NCI-H2227 treated with DMSO at 0.1 percent for 48 hours (cell line): ENCODE measurements at regions not wholly inside any gene's neighbourhood (a gene's known extent, or its start where the extent isn't known, plus 50 kb on each side); places are given as distances from the start of the nearest gene placed in this dataset.

Experiments
- DNase-seq: peaks from one replicate; lab custom pipeline; 2025; lab: John Stamatoyannopoulos, UW

DNA sequence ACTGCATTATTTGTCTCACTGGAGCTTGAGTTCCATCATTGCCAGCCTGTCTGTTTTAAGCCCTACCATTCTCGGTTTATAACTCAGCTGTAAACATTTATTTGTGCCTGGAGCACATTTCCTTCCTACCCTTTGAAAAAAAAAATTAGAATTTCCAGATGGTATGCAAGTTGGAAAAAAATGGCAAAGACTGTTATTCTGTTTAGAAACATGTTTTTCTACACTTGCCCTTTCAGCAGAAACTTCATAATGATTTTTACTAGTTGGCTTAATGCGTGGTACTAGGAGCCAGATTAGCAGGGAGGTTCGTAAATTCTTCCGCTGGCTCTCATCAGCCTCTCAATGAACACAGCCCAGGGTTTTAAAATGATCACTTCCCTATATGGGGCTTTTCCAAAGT lies 238.8 kb upstream of the WWC1 start:
- no peak for DNase-seq

DNA sequence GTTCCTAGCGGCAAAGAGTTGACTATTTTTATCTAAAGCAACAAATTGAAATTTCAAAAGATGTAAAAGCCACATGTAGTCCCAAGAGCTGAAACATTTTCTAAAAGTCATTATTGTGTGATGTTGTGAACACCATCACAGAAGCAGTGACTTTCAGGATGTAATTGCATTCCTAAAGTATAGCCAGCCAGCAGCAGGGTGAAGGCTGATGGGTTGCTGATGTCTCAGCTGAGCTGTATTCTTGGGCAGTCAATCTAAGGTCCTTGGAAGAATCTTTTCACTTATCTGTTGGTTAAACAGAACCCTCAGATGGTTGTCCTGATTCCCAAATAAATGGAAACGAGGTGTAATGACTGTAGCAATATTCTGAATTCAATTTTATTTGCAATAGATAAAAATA lies 237.4 kb upstream of the WWC1 start:
- DNase-seq, result no peak

DNA sequence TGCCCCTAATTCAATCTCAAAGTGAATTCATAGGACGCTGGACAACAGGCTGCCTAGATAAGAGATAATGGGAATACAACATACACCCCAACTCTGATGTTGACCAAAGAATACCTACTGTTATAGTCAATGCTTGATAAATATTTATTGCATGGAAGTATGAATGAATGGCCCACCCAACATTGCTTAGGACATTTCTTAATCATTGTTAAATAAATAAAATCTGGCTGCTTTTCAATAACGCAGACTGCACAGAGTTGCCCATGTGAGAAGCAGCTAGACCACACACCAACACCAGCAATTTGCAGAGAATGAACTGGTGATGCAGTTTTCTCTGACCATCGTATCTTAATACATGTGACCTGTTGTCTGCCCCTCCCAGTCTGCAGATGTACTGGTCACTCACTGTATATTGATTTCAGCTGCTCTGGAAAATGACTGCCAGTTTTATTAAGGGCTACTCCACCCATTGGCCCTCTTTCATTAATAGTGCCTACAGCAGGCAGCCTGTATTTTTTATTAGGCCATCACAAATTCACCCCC lies 236.2 kb upstream of the WWC1 start:
- no peak for DNase-seq

DNA sequence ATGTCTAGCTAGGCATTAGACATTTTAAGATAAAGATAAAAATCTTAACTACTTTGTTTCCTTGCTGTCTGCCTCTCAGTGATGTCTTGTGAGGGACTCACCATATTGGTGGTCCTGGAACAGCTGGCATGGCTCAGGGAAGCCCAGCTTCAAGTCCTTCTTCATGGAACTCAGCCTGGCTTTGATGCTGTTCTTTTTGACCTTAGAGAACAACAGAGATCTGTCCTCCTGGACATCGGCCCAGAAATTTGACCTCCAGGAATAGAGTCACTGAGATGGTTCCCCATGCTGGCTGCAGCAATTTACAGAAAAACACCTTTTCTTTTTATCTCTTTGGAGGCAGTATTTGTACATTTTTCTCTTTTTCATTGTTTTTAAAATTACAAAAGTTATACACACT lies 235.5 kb upstream of the WWC1 start:
- no peak for DNase-seq

DNA sequence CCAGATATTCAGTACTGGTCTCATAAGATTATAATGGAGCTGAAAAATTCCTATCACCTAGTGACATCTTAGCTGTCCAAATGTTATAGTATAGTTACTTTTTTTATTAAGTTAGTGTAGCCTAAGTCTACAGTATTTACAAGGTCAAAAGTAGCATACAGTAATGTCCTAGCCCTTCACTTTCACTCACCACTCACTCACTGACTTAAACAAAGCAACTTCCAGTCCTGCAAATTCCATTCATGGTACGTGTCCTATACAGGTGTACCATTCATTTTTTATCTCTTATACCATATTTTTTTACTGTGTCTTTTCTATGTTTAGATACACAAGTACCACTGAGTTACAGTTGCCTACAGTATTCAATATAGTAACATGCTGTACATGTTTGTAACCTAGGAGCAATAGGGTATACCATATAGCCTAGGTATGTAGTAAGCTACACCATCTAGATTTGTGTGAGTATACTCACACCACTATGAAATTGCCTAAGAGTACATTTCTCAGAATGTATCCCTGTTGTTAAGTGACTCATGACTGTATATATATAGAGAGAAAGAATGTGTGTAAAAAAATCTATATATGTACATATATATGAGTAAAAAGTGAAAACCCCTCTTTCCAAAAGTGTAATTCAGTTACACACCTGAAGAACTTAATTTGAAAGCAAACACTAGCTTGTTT lies 234.8 kb upstream of the WWC1 start:
- DNase-seq, result no peak

DNA sequence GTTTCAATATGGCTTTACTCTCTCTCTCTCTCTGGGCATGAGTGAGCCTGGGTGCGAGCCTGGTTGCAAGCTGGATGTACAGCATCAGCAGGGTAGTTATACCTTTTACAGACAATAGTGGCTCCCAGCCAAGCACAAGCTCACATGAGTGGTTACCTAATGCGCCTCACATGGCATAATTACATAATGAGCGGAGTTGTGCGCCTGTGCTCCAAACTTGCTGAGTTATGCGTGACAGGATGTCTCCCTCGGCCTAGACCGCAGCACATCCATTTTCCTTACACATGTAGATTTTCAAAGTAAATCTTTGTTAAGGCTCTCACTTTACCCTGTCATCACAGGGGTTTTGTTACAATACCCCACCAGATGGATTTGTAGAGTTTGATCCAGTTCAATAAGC lies 233.5 kb upstream of the WWC1 start:
- no peak for DNase-seq

DNA sequence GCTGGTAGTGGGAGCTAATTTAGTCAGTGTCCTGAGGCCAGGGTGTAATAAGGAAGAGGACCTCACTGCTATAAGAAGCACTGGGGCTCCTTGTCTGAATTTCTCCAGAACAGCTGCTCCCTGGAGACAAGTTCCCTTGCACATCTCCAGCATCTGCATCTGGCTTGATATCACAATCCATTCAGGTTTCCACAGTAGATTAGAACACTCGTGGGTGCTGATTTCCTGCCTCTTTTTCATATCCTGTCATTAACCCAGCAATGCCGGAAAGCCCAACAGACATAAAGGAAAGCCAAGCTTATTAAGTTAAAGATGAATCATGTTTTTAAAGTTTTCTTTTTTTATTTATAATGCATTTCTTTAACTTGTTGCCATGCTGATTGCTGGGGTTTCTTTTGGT lies 232.3 kb upstream of the WWC1 start:
- DNase-seq, result no peak

DNA sequence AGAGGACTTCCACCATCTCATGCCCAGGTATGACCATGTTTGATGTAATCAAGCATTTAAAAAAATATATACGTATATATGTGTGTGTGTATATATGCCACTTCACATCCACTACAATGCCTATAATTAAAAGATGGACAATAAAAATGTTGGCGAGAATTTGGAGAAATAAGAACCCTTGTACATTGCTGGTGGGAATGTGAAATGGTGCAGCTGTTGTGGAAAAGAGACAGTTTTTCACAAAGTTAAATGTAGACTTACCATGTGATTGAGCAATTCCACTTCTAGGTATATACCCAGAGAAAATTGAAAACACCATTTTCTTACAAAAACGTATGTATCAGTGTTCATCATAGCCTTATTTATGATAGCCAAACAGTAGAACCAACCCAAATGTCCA lies 229.2 kb upstream of the WWC1 start:
- no peak for DNase-seq

DNA sequence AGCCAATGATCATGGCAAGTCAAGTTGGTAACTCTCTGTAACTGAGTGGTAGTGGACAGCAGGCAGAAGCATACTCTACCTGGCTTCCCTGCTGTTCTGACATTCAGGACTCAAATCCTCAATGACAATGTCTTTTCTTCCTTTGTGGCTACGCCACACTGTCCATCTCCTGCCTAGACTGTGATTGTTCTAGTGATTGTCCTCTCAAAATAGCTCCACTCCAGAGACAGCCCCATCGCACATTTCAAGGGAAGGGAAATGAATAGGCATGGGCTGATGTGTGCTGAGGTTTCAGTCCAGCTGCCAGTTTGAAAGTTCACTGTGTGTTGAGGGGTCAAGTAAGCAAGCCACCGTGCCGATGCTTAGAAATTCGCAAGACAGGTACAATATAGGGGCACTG lies 227.0 kb upstream of the WWC1 start:
- no peak for DNase-seq

DNA sequence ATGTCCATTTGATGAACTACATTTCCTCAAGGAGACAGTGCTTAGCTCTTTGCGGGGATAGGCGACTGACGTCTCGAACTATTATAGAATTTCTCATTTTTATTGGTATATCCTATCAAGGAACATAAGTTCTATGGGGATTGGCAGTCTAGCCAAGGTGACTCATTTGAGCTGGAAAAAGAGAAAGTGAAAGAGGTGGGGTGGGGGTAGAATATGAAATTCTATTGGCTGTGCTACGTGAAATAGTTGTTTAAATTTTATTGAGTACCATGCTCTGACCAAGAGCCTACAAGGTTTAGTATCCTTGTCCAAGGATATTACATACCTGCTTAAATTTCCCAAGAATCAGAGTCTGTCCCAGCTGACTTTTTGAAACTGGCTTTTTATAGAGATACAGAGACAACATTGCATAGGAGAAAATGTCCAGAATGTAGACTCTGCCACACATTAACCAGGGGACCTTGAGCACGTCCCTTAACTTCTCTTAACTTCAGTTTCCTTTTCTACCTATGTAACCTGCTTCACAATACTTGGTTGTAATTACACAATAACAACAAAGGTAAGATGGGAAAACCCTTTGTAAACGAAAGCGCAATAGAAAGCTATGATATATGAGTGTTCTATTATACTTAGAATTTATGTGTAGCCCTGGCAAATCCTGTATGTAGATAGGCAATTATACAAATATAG lies 226.4 kb upstream of the WWC1 start:
- DNase-seq, result no peak

DNA sequence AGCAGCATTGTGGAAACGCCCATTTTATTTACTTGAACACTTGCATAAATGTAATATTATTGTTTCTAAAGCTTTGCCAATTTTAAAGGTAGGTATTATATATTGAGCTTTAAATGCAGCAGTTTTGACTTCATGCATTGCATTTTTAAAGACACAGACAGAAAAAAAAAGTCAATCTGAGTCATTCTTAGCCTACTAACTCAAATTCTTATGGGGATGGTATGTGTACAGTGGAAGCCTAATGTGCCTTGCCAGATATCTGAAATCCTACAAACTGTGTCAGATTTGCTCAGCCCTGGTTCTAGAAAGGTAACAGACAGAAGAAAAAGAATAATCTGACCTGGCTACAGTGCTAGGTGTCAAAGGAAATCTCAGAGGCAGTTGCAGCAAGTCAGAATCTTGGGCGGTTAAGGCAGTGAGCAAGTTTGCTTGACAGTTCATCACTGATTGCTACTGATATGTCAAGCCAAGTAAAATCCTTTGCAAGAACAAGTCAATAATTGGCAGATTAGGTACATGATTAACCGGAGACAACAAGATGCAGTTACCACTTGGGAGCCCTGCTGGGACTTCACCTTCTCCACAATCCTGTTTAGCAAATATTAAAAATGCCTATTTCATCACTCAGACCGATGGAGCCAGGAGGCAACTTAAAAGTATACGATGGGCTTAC lies 224.8 kb upstream of the WWC1 start:
- DNase-seq, result no peak

DNA sequence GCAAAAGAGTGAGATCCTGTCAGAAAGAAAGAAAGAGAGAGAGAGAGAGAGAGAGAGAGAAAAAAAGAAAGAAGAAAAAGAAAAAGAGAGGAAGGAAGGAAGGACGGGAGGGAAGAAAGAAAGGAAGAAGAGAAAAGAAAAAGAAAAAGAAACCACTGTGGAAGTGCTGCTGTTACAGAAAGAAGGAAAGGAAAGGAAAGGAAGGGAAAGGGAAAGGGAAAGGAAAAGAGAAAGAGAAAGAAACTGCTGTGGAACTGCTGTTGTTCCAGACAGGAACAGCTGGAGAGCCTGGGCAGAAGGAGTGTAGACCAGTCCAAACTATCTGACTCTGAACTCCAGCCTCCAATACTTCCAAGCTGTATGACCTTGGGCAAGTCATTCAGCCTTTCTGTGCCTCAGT lies 220.7 kb upstream of the WWC1 start:
- no peak for DNase-seq

DNA sequence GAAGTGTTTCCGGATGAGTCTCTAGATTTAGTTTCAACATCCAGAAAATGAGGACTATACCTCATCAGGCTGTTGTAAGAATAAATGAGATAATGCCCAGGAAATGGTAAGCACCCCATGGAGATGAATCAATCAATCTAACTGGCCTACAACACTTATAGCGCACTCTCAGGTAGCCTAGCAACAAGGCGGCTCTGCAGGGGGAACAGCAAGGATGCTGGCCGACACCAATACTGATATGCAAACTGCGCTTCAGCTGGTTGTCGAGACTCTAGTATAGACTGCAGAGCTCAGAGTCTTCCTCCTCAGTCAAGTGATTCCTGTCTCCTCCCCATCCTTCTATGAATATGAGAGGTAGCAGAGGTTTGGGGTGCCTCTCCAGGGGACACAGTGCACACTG lies 218.8 kb upstream of the WWC1 start:
- no peak for DNase-seq

DNA sequence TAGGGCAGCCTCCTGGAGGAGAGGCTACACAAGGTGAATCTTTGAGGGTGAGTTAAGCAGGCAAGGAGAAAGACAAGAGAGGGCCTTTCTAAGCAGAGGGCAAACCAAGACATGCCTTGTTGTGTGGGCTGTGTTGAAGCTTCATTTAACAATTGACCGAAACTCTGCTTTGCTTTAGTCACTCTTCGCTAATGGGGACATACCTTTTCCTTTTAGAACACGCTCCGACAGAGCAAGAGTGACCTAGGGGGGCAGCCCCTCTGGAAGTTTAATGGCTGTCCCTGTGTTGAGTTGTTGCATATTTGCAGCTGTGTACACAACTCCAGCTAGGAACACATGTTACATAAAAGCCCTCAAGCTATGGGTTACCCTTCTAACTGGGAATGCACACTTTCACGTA lies 218.1 kb upstream of the WWC1 start:
- no peak for DNase-seq

DNA sequence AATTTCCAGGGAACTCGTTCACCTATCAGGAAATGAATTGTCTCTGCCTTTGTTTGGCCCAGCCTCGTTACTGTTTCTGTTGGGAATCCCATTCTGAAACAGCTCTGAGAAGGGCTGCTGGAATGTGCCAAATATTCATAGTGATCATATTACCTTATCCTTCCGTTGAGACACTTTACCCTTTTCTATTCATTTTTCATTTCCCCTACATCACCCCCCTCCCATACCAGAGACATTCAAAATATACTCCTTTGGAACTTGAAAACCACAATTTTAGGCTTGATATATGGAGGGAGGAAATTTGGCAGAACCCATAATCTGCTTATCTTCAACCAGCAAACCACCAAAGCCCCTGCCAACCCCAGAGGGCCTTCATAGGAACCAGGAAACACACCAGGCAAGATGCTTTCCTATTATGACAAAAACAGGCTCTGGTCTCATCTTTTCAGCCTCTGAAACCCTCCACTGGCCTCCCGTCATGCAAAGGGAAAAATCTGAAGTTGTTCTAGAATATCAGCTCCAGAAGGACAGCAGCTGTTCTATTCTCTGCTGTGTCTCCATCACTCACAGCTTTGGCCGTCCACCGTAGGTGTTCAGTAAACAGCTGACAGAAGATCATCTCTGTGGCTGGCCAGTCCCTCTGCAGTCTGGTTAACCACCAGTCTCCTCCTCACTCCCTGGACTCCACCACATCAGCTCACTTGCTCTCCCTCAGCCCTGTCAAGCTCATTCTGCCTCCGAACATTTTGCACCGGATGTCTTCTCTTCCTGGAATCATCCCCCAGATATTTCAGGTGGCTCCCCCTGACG lies 217.2 kb upstream of the WWC1 start:
- no peak for DNase-seq

DNA sequence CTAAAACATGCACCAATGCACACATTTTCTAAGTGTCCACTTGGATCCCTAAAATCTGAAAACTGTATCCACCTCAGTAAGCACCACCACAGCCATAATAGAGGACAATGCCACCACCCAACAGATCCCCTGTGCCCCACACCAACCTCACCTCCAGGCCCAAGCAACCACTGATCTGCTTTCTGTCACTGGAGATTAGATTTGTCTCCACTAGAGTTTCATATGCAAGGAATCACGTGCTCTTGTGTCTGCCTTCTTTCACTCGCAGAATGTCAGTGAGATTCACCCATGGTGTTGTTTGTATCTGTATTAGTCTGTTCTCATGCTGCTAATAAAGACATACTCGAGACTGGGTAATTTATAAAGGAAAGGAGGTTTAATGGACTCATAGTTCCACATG lies 216.1 kb upstream of the WWC1 start:
- no peak for DNase-seq

DNA sequence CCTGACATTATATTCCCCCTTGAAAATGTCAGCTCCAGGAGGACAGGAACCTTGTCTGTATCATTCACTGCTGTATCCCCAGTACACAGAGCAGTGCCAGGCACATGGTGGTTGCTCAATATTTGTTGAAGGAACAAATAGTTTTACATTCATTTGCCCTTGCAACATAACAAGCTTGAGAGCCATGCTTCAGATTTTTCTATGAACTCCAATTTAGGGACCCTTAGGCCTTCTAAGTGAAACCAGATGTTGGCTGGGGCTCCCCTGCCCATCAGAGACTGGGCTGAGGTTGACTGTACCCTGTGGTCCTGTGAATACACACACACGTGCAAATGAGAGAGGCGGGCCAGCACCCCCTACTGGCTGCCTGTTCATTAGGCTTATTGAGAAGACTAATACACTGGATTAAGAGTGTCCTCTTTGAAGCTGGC lies 214.9 kb upstream of the WWC1 start:
- no peak for DNase-seq

DNA sequence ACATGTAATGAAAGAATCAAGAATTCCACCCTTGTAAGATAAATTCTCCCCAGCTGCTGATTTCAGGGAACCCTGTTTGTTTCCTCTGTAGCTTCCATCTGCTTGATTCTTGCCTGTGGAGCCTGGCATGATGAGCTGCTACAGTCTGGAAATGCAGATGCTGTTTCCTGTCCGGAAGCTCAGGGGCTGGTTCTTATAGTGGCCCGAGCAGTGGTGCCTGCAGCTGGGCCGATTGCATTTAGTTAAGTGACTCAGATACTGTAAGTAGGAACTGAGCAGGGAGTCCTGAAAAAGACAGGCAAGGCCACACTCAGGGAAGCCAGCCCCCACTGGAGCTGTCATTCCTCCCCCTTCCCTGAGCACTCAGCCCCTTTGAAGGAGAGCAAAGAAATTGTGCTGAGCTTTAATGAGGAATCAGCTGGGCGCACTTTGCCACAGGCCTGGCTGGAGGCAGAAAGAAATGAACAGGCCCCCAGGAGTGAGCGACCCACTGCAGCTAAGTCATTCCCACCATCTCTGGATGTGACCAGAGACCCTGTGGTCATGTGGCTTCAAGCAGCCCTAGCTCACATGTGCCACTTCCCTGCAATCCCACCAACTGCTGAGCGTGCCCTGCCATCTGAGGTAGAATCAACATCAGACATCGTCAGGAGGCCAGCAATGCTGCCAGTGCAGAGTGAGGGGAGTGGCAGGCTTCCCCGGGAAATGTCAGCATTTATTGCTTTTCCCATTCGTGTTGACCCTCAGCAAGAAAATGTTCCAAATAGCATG lies 206.0 kb upstream of the WWC1 start:
- DNase-seq, result no peak

DNA sequence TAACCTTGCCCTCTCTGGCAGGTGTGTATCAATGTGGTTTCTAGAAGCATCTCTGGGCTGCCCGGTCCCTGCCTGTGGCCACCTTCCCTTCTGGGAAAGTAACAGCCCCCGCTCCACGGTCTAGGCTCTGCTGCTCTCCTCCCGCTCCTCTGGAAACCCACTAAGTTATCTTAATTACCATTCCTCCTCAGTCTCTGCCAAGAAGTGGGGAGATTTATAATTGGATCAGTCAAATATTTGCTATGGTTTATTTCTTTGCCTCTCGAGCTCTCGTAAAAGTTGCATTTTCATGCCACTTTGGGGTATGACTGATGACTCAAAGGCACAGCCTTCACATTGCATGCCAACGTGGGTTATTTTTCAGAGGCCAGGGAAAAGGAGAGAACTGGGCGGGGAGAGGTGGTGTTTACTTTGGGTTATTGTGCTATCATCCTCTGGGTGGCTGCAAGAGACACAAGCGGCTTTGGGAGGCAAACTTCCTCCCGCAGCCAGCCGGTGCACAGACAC lies 205.3 kb upstream of the WWC1 start:
- peak; percentile 17 for DNase-seq

DNA sequence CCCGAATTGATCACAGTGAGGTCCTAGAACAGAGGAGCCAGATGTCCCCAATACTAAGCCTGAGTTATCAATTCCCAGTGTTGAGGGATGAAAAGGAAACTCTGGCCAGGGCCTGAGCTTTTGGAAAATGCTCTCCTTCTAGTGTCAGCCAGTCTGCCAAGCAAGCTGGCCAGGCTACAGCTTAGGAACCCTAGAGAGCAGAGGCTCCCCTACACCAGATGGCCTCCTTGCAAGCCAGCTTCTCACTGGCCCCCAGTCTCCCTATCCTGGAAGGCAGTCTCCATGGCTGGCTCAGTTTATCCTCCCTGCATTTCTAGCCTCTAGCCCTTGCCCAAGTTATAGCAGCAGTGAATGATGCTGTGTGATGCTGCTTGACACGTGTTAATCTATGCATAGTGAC lies 204.7 kb upstream of the WWC1 start:
- no peak for DNase-seq

DNA sequence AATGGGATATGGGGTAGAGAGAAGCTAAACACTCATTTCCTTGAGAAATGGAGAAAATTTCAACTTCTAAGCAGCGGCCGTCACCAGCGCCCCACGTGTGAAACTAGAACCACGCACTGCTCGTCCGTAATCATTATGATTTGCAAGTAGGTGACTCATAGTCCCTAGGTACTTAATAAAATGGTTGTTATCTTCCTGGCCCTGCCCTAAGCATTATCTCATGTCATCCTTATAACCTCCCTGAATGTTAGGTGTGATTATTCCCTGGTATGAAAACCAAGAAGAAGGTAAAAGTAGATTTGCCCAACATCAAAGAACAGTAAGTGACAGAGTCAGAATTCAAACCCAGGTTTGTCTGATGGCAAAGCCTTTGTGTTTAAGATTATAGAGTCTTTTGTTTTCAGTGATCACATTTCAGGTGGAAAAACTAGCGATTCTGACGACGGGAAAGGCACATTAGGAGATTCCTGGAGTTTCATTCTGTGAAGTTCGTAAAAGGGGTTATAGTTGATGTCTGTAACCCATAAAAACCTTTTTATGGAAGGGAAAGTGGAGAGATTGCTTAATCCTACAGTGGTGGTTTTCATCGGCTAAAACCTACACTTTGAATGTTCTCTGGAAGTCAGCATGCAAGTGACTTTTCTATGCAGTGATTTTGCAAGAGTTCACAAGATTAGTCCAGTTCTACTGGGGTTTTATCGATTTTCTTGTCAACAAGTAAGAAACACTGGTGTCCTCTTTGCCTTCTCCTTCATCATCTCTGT lies 202.9 kb upstream of the WWC1 start:
- no peak for DNase-seq
